GM18502 (cell line): ENCODE measurements at regions not wholly inside any gene's neighbourhood (a gene's known extent, or its start where the extent isn't known, plus 50 kb on each side); places are given as distances from the start of the nearest gene placed in this dataset.

ENCODE experiments used
- ATAC-seq: cut with Tn5 transposase; IDR thresholded peaks from one replicate; pipeline ENCODE4 v1.9.1; 2021; ENCODE audit warnings: mild to moderate bottlenecking; ENCODE audit not compliant: unreplicated experiment, poor library complexity

DNA sequence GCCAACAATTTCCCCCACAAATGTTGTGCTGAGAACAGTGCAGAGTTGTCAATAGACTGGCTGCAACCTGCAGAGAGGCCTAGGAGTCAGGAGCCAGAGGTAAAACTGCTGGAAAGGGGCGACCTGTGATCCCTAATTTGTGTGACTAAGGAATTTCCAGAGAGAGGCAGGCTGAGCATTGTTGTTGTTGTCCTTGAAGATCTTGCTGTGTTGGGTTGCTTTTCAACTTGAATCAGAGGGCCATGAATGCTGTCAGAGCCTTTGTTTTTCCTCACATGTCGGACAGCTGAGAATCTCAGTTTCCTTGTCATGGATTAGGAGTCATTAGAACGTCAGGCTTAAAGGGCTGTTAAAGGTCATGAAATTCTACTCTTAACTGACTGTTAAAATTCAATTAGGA, 134.6 kb upstream of the ASTN2 start:
- no peak for ATAC-seq

DNA sequence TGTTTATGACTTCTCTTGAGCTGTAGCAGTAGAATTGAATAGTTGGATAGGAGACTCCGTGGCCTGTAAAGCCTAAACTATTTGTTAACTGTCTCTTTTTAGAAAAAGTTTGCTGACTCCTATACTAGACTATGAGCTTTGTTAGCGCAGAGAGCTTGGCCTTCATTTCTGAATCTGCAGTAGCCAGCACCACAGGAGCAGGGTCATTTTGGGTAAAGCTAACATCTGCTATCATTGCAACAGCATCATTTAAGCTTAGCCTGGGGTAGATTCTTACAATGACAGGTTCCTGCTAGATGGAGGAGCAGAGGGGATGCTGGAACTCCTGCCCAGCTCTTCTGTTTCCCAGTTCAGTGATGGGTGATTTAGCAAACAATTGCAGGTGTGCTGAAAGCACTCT, 133.7 kb upstream of the ASTN2 start:
- ATAC-seq, result no peak

DNA sequence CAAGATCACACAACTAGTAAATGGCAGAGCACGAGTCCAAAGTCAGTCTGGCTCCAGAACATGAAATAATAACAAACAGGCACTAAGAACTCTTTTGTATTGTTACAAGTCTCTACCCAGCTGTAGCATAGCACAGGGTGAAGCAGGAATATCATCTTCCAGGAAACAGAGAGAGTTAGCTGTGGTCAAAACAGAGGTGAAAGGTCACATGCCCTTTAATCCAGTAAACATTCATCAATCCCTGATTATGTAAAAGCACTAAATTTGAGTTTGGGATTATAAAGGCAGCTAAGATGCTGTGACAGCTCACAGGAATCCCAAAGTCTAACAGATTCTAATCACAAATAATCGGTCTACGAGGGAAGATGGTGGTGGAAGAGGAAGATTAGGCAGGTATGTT, 133.0 kb upstream of the ASTN2 start:
- no peak for ATAC-seq

DNA sequence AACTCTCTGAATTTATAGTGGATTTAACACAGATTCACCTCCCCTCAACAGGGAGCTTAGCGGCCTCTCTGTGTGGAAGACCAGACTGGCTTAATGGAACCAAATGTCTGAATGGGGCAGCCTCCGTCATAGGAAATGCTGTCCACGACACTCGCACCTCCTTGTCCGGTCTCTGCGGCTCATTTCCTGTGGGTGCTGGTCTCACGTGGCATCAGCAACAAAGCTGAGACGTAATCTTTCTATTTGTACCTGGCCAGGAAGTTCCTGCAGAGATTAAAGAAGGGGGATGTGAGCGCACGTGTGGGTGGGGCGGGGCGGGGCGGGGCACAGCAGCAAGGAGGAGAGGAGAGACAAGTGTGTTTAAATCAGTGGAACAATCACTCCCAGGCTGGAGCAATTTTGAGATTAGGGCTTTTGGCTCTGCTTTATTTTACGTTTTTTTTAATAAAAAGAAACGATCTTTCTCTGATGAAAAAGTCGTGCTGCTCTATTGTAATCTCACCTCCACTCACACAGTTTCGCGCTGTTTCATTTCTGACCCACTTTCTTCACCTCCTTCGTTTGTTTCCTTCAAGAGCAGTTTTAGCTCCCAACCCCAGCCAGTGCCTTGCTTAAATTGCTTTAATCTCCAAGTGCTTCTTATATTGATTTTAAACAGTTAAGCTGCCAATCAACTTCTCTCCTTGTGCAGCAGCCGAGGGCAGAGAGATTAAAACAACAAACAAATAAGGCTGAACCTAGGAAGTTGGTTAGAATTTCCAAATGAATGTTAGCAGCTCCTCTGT, 132.2 kb upstream of the ASTN2 start:
- ATAC-seq, result peak; percentile 72

DNA sequence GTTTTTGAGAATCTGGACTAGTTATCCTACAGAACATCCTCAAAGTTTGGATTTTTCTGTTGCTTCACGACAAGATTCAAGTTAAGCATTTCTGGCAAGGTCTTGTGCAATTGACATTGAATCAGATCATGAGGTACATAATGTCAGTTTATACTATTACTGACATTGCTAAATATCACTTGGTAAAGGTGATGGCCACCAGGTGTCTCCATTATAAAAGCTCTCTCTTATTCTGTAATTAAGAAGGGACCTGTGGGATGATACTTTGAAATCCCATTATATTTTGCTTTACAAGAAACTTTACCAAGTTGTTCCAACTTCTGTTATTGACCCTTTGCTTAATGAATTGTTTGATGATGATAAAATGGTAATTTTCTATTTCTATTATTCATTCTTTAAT, 131.0 kb upstream of the ASTN2 start:
- no peak for ATAC-seq

DNA sequence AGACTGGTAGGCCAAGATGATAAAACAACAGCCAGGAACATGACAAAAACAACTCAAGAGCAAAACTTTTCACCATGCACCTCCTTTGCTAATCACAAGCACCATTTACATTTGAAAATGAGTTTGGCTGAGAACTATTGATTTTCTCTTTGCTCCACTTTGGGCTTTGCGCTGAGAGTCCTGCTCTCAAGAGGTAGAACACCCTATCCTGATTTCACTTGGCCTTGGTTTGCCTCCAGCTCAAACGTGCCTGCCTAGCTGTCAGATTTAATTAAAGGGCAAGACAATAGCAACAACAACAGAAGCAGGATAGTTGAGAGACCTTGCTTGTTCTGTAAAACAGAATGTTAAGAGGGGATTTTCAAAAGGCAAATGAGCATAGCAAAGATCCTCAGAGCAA, 128.2 kb upstream of the ASTN2 start:
- ATAC-seq, result no peak

DNA sequence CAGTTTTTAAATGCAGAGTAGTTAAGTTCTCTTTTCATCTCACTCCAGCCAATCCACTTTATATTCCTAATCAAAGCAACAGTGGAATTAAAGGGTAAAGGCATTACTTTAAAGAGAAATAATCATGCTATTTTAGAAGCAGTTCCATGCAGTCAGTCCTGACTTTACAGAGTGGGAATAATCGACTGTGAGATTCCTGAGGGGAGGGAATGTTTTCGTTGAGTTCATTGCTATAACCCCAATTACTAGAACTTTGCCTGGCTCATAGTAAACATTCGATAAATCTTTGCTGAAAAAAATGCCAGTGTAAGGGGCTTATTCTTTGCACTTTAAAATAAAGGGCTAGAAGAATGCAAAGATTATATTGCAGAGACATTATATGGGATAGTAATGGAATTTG, 127.2 kb upstream of the ASTN2 start:
- ATAC-seq, result no peak

DNA sequence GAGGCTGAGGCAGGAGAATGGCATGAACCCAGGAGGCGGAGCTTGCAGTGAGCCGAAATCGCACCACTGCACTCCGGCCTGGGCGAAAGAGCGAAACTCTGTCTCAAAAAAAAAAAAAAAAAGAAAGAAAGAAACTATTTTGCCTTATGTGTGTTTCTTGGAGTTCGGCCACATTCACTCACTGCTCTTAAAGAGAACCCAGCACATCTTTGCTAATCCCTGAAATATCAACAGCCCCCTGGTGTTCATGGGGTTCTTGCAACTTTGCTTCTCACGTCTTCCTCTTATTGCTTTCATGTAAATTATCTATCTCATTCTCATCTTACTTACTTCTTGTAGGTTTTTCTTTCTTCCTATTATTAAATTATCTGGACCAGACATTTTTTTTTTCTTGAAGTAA, 126.3 kb upstream of the ASTN2 start:
- no peak for ATAC-seq

DNA sequence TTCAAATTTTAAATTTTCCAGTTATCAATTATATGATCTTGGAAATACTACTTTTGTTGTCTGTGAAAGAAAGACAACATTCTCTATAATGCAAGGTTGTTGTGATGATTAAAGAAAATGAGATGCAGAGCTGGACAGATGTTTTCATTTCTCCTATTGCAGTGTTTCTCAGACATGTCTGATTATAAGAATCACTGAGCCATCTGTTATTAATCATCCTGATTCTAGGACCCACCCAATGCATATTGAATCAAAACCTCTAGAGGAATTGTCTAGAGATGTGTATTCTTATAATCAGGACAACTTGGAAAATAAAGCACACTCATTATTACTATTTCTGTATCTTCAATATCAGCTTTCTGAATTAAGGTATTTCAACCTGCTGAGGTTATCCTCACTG, 121.1 kb upstream of the ASTN2 start:
- ATAC-seq, result no peak

DNA sequence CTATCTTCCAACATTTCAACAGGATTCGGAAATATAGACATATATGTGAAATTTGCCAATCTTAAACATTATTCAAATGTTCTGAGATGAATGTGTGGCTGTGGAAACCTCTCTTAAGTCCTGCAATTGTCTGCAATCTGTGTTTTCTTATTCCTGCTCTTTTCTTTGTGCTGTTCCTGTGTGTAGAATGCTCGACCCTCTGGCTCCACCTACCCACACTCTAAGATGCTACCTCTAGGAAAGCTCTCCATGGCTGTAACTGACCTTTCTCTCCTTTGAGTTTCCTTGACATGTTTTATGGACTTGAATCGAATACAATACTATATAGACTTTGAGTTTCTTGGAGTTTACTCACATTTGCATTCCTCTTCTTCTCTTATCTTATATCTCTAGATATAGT, 120.6 kb upstream of the ASTN2 start:
- ATAC-seq, result no peak

DNA sequence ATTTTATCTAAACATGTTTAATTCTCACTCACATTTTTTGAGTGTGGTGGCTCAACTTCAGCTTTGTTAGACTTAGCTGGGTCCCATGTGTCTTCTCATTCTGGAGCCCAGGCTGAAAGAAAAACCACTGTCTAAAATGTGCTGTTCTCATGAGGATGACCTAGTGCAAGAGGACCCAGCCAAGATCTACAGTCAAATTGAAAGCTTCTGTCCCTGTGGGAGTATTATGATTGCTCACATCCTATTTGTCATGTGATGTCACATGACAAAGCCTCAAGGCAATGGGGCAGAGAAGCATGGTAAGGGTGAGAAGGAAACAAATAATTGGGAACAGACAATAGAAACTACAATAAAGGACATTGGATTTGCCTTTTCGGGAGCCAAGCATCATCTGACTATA, 113.4 kb upstream of the ASTN2 start:
- no peak for ATAC-seq

DNA sequence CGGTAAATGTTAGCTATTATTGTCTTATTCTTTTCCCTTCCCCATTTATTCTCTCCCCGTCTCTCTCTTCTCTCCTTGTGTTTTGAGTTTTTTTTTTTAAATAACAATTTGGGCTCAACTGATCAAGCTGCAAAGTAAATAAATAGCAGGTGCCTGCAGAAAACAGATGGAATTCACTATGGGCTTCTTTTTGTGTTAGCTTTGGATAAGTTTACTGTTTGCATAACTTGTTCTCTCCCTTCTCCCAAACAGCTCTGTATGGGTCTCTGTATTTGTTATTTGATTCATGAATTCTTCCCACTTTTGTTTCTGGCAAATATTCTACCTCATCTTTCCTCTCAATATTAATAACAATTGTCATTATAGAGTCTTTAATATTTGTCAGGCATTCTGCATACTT, 111.8 kb upstream of the ASTN2 start:
- no peak for ATAC-seq

DNA sequence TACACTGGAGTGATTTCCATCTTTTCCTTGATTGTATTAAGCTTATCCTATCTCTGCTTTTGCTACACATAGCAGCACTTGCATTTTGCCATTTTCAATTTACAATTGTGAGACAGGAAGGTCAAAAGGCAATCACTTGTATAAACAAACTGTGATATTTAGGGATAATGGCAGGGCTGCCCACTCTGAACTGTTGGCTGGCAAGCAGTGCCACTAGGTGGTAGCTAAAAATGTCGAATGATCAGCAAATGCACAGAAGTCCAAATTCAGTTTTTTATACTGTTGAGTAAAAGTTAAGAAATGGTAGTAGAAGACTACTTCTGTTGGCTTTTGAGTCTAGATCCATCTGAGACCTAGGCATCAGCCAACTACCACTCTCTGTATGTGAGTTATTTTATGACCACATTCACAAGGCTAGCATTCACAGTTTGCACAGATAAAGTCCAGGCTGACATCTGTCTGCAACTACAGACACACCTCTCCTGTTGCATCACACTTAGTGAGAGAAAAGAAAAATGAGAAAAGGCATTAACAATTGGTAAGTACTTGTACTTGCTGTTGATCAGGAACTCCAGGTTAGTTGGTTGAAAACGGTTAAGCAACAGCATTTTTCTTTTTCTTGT, 108.8 kb upstream of the ASTN2 start:
- ATAC-seq, result no peak

DNA sequence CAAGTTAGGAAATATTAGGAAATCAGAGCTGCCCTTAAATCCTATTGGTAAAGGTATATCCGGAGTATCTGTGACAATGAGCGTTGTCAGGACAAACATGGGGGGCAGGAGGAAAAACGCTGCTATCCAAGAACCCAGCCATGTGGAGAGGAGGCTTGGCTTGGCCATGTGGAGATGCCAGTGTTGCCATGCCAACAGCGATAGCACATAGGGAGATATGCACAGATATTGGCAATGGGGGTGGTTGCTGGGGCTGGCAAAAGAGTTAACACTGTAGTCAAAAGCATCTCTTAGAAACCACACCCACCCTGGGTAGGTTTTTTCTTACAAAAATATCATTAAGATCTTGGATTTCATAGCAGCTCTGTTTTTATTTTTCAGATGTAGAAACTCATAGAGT, 106.4 kb upstream of the ASTN2 start:
- ATAC-seq, result no peak

DNA sequence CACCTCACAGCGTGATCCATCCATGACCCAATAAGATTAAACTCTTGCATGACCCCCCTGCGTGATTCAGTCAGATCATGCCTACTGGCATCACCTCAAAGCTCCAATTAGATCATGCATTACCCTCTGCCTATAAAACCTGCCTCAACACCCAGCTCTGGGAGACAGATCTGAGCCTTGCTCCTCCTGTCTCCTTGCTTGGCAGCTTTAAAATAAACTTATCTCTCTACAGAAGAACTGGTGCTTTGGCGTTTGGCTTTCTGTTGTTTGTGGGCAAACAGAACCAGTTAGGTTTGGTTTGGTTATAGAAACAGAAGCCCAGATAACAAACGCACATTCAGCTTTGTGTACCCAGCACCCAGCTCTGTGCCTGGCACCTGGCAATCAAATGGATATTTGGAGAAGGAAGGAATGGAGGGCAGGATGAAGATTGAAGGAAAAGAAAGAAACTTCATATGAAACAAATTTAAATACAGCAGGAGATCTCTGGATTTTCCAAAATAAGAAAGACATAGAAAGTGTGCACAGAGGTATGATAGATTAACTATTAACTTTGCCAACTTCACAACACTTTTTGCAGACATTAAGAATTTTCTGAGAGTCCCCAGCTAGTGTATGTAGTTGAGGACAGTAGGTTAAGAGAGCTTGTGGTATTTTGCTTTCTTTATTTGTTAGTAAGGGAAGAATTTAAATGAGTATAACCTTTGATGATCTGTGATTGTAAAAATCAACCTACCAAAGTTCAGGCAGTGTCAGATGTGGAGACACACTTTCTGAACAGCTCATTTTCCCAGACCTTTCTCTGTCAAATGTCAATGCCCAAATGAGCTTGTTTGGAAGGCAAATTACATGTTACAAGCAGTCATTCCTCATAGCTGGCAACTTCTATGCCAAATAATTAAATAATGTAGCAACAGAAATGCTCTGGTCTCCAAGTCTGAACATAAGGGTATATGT, 102.1 kb upstream of the ASTN2 start:
- ATAC-seq, result no peak

DNA sequence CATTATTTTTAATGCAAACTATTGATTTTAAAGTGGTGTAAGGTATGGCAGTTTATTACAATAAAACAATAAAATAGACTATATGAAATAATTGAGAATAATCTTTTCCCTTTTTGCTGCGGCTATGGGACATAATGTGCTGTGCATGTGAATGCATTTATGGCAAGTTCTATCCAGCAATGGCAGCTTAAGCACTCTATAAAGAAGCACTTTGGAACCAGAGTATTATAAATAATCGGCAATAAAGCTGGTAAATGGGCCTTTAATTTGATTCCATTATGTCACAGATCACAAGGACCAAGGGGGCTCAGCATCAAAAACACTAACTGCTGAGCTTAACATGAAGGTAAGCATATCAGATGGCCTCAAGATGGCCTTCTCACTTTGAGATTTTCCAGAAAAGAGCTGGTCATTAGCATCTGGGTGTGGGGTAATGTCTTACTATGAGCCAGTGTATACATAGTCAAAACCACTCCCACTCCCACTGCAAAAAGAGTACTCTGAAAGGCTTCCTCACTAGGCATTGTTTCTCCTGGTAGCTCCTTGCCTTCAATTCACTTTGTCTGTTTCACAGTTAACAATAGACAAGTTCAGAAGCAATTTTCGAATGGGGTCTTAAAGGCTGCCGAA, 97.1 kb upstream of the ASTN2 start:
- ATAC-seq, result no peak

DNA sequence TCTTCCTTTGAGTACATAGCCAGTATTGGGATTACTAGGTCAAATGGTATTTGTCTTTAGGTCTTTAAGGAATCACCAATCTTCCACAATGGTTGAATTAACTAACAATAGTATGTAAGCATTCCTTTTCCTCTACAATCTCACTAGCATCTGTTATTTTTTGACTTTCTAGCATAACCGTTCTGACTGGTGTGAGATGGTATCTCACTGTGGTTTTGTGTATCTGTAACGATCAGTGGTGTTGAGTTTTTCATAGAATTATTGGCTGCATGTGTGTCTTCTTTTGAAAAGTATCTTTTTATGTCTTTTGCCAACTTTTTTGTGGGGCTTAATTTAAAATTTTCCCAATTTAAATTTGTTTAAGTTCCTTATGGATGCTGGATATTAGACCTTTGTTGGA, 81.5 kb upstream of the ASTN2 start:
- no peak for ATAC-seq

DNA sequence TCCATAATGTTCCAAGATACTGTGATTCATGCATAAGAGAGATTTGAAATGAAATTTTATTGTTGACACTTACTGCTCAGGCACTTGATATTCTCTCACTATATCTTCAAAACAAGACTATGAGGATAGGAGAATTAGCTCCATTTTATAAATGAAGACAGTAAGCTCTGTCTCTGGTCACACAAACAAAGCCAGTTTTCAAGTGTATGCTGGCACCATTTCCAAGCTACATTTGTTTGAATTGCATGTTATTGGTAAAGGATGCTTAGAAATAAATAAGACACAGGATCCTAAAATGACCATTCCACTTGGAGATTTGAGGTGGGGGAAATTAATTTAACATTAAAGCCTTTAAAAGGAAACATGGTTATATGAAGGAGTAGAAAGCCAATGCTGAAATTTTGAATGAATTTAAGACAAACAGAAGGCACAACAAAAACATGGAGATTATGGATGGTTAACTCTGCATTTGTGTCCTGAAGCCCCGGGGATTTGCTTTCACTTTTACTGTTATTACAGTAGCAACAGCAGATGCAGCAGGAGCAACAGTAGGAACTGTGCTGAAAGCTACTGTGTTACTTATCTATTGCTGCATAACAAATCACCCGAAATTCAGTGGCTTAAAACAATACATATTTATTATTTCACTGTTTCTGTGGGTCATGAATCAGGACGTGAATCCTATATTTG, 79.7 kb upstream of the ASTN2 start:
- no peak for ATAC-seq

DNA sequence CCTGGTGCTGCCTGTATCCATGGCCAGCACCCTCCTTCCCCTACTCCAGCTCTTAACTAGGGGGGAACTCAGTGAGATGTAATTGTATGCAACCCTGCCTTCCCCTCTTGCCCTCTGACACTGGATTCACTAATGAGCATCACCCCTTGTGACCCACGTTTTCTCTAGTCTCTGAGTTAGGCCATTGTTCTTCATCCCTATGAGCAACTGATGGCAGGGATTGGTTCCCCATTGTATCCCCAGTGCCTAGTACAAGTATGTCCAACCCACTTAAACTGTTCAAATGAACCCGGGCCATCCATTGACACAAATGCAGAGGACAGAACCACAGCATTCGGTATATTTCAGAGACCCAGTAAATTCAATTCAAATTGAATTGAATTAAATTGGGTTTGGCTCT, 77.6 kb upstream of the ASTN2 start:
- no peak for ATAC-seq

DNA sequence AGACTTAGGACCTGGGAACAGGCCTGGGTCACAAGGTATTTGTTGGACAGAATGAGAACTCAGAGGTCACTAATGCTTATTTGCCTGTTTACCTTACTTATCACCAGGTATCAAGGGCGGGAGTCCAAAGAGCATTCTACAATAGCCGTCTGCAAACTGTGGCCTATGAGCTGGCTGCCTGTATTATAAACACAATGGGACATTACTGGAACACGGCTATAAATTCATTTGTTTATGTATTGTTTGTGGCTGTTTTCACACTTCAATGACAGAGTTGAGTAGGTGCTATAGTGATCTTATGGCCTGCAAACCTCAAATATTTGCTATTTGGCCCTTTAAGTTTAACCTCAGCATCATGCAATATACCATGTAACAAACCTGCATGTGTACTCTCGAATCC, 76.6 kb upstream of the ASTN2 start:
- ATAC-seq, result no peak
